Dedifferentiated amniotic fluid mesenchymal stem cell (primary cell): ENCODE measurements at regions not wholly inside any gene's neighbourhood (a gene's known extent, or its start where the extent isn't known, plus 50 kb on each side); places are given as distances from the start of the nearest gene placed in this dataset.

Experiments
- DNase-seq: peaks from one replicate; pipeline ENCODE4 v3.0.0-alpha.2; 2016; ENCODE audit errors: extremely low spot score

GRCh38 chr15:70264738-70265465 is 167.2 kb upstream of the TLE3 start:
- no peak for DNase-seq

GRCh38 chr15:70264014-70264582 is 166.4 kb upstream of the TLE3 start:
- no peak for DNase-seq

- DNase-seq = no peak
Measured at GRCh38 chr15:70262591-70263274, 165.0 kb upstream of the TLE3 start.

GRCh38 chr15:70262171-70262570 is 164.5 kb upstream of the TLE3 start:
- no peak for DNase-seq

- DNase-seq = no peak
Measured at GRCh38 chr15:70261083-70261482, 163.4 kb upstream of the TLE3 start.

GRCh38 chr15:70260580-70260979 is 162.9 kb upstream of the TLE3 start:
- no peak for DNase-seq

- DNase-seq = no peak
Measured at GRCh38 chr15:70259640-70260508, 162.2 kb upstream of the TLE3 start.

- no peak for DNase-seq
Measured at GRCh38 chr15:70259028-70259424, 161.3 kb upstream of the TLE3 start.

GRCh38 chr15:70258369-70259027 is 160.8 kb upstream of the TLE3 start:
- DNase-seq = no peak

GRCh38 chr15:70257573-70258248 is 160.0 kb upstream of the TLE3 start:
- no peak for DNase-seq

GRCh38 chr15:70257047-70257446 is 159.3 kb upstream of the TLE3 start:
- no peak for DNase-seq

GRCh38 chr15:70254311-70254869 is 156.7 kb upstream of the TLE3 start:
- no peak for DNase-seq

- DNase-seq = no peak
Measured at GRCh38 chr15:70253461-70254156, 155.9 kb upstream of the TLE3 start.

- no peak for DNase-seq
Measured at GRCh38 chr15:70252951-70253320, 155.2 kb upstream of the TLE3 start.

GRCh38 chr15:70252056-70252950 is 154.6 kb upstream of the TLE3 start:
- DNase-seq = no peak

- DNase-seq = no peak
Measured at GRCh38 chr15:70251246-70251990, 153.7 kb upstream of the TLE3 start.

GRCh38 chr15:70250208-70251201 is 152.8 kb upstream of the TLE3 start:
- DNase-seq = no peak
